HFFc6 (cell line): ENCODE measurements at regions not wholly inside any gene's neighbourhood (a gene's known extent, or its start where the extent isn't known, plus 50 kb on each side); places are given as distances from the start of the nearest gene placed in this dataset.

ENCODE experiments used
- DNase-seq: peaks from one replicate; pipeline ENCODE4 v3.0.0-alpha.2; 2018
- H3K27ac Mint-ChIP-seq: 2 replicates; pipeline ENCODE4 v1.8.0; 2020; ENCODE audit warnings: mild to moderate bottlenecking, mixed read lengths
- H3K27me3 Mint-ChIP-seq: 2 replicates; pipeline ENCODE4 v1.8.0; 2021; ENCODE audit warnings: mild to moderate bottlenecking, moderate library complexity, mixed read lengths; ENCODE audit not compliant: insufficient read depth
- H3K36me3 Mint-ChIP-seq: 2 replicates; pipeline ENCODE4 v1.8.0; 2021; ENCODE audit warnings: low read depth, mixed read lengths
- H3K4me1 Mint-ChIP-seq: 2 replicates; pipeline ENCODE4 v1.8.0; 2020; ENCODE audit warnings: low read depth, mixed read lengths
- H3K4me3 Mint-ChIP-seq: 2 replicates; pipeline ENCODE4 v1.8.0; 2020; ENCODE audit warnings: mild to moderate bottlenecking, moderate library complexity, mixed read lengths
- H3K9me3 Mint-ChIP-seq: 2 replicates; pipeline ENCODE4 v1.8.0; 2020; ENCODE audit warnings: mild to moderate bottlenecking, mixed read lengths
- CTCF ChIP-seq: fragments of 200-600 bp; sonication (generic); IDR thresholded peaks from 2 replicates; pipeline ENCODE4 v1.5.0; 2021; ENCODE audit warnings: antibody characterized with exemption, mild to moderate bottlenecking

DNA sequence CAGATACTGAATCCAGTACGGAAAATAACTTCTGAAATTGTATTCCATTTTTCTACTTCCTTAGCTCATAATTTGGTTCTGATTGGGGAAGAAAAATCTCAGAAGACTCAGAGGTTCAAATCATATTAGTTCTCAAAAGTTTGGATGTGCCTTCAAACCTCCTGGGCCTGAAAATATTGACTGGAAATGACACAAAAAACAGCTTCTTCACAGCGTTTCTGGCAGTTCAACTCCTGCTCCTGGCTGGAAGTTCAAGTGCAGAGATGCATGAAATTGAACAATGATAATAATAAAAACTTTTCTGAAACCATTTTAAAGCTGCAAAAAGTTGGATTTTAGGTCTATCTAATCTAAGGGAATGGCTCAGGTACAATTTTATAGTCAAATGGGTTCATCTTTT, 1459.9 kb upstream of the CELF4 start:
- Mint-ChIP-seq H3K27ac (no peak overlapping the region), H3K27me3 (no peaks in the 10 kb centered on the region)

GRCh38 chr18:39019989-39020388, 1454.4 kb upstream of the CELF4 start:
- no peak for TF ChIP-seq CTCF
- no peak overlapping the region for H3K27ac Mint-ChIP-seq
- peaks cover 19% of the 10 kb centered on the region for H3K9me3 Mint-ChIP-seq
- no peaks in the 10 kb centered on the region for H3K27me3 Mint-ChIP-seq
- no peak overlapping the region for H3K4me3 Mint-ChIP-seq
- H3K4me1 Mint-ChIP-seq: no peaks in the 10 kb centered on the region
- DNase-seq: no peak
- no peaks in the 10 kb centered on the region for H3K36me3 Mint-ChIP-seq

More for the DNA sequence above, 1459.9 kb upstream of the CELF4 start:
- Mint-ChIP-seq H3K9me3 (peaks cover 15% of the 10 kb centered on the region), H3K4me1 (no peaks in the 10 kb centered on the region), H3K4me3 (no peak overlapping the region), H3K36me3 (no peaks in the 10 kb centered on the region)
- no peak for DNase-seq
- TF ChIP-seq CTCF: no peak

DNA sequence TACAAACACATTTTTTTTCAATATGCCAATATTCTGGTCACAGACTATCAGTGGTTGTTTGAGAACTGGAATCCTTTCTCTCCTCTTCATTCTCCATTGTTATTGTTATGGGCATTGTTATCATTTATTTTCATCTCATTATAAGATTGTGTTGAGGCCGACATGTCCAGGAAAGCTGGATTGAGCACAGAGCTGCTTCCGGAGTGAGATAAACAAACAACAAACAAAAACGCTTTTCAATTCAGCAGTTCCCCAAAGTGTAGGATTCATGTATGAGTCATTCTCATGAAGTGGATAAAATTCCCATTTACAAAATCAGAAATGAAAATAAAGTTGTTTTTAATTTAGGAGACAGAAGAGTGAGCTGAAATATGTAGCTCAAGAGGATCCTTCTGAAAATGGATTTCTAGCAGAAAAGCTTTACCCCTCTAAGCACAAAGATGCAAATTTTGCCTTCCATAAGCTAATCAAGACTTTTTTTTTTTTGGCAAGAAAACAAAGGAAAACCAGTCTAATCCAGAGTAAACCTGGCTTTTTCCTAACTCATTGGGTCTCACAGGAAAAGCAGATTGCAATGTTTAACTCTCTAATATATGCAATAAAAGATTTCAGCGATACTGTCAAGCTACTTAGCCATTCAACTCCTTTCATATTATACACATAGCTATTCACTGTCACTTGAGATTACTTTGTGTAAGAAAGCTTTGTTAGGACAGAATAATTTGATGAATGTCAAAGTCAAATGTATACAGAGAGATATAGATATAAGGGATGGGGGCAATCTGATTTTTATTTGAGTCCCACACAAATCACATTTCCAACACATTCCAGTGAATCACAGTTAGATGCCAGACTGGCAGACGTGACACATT, 1441.7 kb upstream of the CELF4 start:
- DNase-seq: no peak
- Mint-ChIP-seq H3K4me3 (no peak overlapping the region), H3K27me3 (no peaks in the 10 kb centered on the region), H3K27ac (no peak overlapping the region), H3K9me3 (peaks cover 16% of the 10 kb centered on the region), H3K36me3 (no peaks in the 10 kb centered on the region; the same call in 1 of the 2 replicates), H3K4me1 (no peaks in the 10 kb centered on the region)
- no peak for TF ChIP-seq CTCF

- Mint-ChIP-seq H3K9me3 (peaks cover 17% of the 10 kb centered on the region), H3K36me3 (no peaks in the 10 kb centered on the region), H3K4me1 (no peaks in the 10 kb centered on the region), H3K27ac (no peak overlapping the region), H3K4me3 (no peak overlapping the region), H3K27me3 (no peaks in the 10 kb centered on the region)
- TF ChIP-seq CTCF: no peak
- DNase-seq: no peak
Observed at GRCh38 chr18:38996056-38996455, 1430.5 kb upstream of the CELF4 start.

GRCh38 chr18:38993342-38993741, 1427.7 kb upstream of the CELF4 start:
- Mint-ChIP-seq H3K4me3 (no peak overlapping the region), H3K4me1 (no peaks in the 10 kb centered on the region), H3K36me3 (no peaks in the 10 kb centered on the region), H3K9me3 (peaks cover 20% of the 10 kb centered on the region), H3K27ac (no peak overlapping the region), H3K27me3 (no peaks in the 10 kb centered on the region)
- no peak for TF ChIP-seq CTCF
- no peak for DNase-seq
